ENCODE measurements at regions not wholly inside any gene's neighbourhood (a gene's known extent, or its start where the extent isn't known, plus 50 kb on each side); places are given as distances from the start of the nearest gene placed in this dataset.

DNA sequence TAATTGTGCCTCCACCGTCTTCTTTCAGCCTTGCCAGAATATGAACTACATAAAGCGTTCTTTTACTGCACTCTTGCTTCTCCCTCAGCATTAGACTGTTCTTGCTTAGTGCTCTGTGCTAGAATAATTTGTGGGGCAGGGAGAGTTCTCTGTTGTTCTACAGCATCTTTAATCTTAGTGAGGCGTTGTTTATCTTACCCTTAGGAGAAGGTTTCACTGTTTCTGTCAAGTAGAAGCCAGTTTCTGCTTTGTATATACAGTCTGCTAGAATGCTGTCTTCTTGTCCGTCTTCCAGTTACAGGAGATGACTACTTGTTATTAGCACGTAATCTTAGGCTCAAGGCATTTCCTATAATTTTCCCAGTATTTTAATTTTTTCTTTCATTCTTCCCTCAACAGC lies 458.0 kb downstream of the FLRT2 start:
- WGBS (ENCODE audit: insufficient coverage), result 70% methylated on average over 4 of the region's 5 CpGs
- H3K27me3 Mint-ChIP-seq (ENCODE audit: low read depth in 2 of 2), result no peaks in the 10 kb centered on the region

DNA sequence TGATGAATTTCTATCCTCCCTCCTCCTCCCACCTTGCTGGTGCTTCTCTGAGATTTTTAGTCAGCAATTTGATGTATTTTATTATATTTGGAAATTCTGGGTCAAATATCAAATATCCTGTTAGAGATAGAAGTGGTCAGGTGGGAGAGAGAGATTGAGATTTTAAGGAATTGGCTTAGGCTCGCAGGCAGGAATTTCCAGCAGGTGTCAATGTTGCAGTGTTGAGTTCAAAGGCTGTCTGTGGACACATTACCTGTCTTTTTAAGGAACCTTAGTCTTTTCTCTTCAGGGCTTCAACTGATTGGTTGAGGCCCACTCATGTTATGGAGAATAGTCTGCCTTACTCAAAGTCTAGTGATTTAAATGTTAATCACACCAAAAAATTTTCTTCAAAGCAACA lies 457.3 kb downstream of the FLRT2 start:
- Mint-ChIP-seq H3K27ac (no peak overlapping the region), H3K27me3 (ENCODE audit: low read depth in 2 of 2) (no peaks in the 10 kb centered on the region), H3K4me3 (no peak overlapping the region), H3K9me3 (peaks cover 0 to 2% of the 10 kb centered on the region in 2 donors), H3K4me1 (no peaks in the 10 kb centered on the region), H3K36me3 (peaks cover 16% of the 10 kb centered on the region)
- DNase-seq (no peak), ATAC-seq (no peak)
- no peaks in the 10 kb centered on the region for H3K36me3 ChIP-seq (ENCODE audit: control insufficient read depth, insufficient read depth, low read length)
- 100% methylated on average over 1 of the region's 1 CpG for WGBS (ENCODE audit: insufficient coverage)
- TF ChIP-seq, protein P1, sequence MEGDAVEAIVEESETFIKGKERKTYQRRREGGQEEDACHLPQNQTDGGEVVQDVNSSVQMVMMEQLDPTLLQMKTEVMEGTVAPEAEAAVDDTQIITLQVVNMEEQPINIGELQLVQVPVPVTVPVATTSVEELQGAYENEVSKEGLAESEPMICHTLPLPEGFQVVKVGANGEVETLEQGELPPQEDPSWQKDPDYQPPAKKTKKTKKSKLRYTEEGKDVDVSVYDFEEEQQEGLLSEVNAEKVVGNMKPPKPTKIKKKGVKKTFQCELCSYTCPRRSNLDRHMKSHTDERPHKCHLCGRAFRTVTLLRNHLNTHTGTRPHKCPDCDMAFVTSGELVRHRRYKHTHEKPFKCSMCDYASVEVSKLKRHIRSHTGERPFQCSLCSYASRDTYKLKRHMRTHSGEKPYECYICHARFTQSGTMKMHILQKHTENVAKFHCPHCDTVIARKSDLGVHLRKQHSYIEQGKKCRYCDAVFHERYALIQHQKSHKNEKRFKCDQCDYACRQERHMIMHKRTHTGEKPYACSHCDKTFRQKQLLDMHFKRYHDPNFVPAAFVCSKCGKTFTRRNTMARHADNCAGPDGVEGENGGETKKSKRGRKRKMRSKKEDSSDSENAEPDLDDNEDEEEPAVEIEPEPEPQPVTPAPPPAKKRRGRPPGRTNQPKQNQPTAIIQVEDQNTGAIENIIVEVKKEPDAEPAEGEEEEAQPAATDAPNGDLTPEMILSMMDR (IDR thresholded peaks at IDR 0.05), result no peak
- no peaks in the 10 kb centered on the region for H3K27me3 ChIP-seq (ENCODE audit: control insufficient read depth, insufficient read depth, low read length)
- H3K9me3 ChIP-seq (ENCODE audit: control insufficient read depth, insufficient read depth, low read length), result no peaks in the 10 kb centered on the region
- H3K4me1 ChIP-seq (ENCODE audit: control insufficient read depth, insufficient read depth, low read length), result no peaks in the 10 kb centered on the region
- intact Hi-C loops (cut with micrococcal nuclease), result no loop called here
- H3K4me3 ChIP-seq (ENCODE audit: low read length), result no peak overlapping the region
- no peak overlapping the region for H3K27ac ChIP-seq (ENCODE audit: low read length)

More for the DNA sequence above, 458.0 kb downstream of the FLRT2 start:
- TF ChIP-seq, protein P1 (IDR thresholded peaks at IDR 0.05), result no peak
- Histone ChIP-seq H3K36me3 (ENCODE audit: control insufficient read depth, insufficient read depth, low read length) (no peaks in the 10 kb centered on the region), H3K27ac (ENCODE audit: low read length) (no peak overlapping the region), H3K9me3 (ENCODE audit: control insufficient read depth, insufficient read depth, low read length) (no peaks in the 10 kb centered on the region), H3K27me3 (ENCODE audit: control insufficient read depth, insufficient read depth, low read length) (no peaks in the 10 kb centered on the region), H3K4me3 (ENCODE audit: low read length) (no peak overlapping the region), H3K4me1 (ENCODE audit: control insufficient read depth, insufficient read depth, low read length) (no peaks in the 10 kb centered on the region)
- Mint-ChIP-seq H3K4me3 (no peak overlapping the region), H3K4me1 (no peaks in the 10 kb centered on the region), H3K36me3 (peaks cover 16% of the 10 kb centered on the region), H3K27ac (no peak overlapping the region), H3K9me3 (peaks cover 0 to 2% of the 10 kb centered on the region in 2 donors)
- DNase-seq, result no peak
- no peak for ATAC-seq
- intact Hi-C loops (cut with micrococcal nuclease), result no loop called here

- Histone ChIP-seq H3K9me3 (ENCODE audit: control insufficient read depth, insufficient read depth, low read length) (peaks cover 3% of the 10 kb centered on the region), H3K36me3 (ENCODE audit: control insufficient read depth, insufficient read depth, low read length) (no peaks in the 10 kb centered on the region), H3K27me3 (ENCODE audit: control insufficient read depth, insufficient read depth, low read length) (no peaks in the 10 kb centered on the region), H3K4me3 (ENCODE audit: low read length) (no peak overlapping the region), H3K27ac (ENCODE audit: low read length) (no peak overlapping the region), H3K4me1 (ENCODE audit: control insufficient read depth, insufficient read depth, low read length) (no peaks in the 10 kb centered on the region)
- ATAC-seq, result no peak
- Mint-ChIP-seq H3K27ac (no peak overlapping the region), H3K4me1 (no peaks in the 10 kb centered on the region), H3K36me3 (no peaks in the 10 kb centered on the region), H3K9me3 (peaks cover 1 to 2% of the 10 kb centered on the region in 2 donors), H3K4me3 (no peak overlapping the region), H3K27me3 (ENCODE audit: low read depth in 2 of 2) (no peaks in the 10 kb centered on the region)
- no CpG with 5 or more reads among the region's 1 CpG for WGBS (ENCODE audit: insufficient coverage)
- no peak for DNase-seq
- intact Hi-C loops (cut with micrococcal nuclease), result no loop called here
- TF ChIP-seq, protein P1 (IDR thresholded peaks at IDR 0.05), result no peak
Measured at GRCh38 chr14:85978582-85979250, 448.8 kb downstream of the FLRT2 start.

DNA sequence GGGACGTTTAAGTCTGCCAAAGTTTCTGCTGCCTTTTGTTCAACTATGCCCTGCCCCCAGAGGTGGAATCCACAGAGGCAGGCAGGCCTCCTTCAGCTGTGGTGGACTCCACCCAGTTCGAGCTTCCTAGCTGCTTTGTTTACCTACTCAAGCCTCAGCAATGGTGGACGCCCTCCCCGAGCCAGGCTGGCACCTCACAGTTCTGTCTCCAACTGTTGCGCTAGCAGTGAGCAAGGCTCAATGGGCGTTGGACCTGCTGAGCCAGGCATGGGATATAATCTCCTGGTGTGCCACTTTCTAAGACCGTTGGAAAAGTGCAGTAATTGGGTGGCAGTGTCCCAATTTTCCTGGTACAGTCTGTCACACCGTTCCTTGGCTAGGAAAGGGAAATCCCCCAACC lies 444.7 kb downstream of the FLRT2 start:
- no peak overlapping the region for H3K27ac ChIP-seq (ENCODE audit: low read length)
- Mint-ChIP-seq H3K9me3 (peaks cover 3 to 4% of the 10 kb centered on the region in 2 donors), H3K27me3 (ENCODE audit: low read depth in 2 of 2) (no peaks in the 10 kb centered on the region), H3K36me3 (no peaks in the 10 kb centered on the region), H3K4me1 (peaks cover 20 to 26% of the 10 kb centered on the region in 2 donors), H3K27ac (no peak overlapping the region), H3K4me3 (no peak overlapping the region)
- H3K4me1 ChIP-seq (ENCODE audit: control insufficient read depth, insufficient read depth, low read length), result no peaks in the 10 kb centered on the region
- ATAC-seq (no peak), DNase-seq (no peak)
- intact Hi-C loops (cut with micrococcal nuclease), result no loop called here
- WGBS (ENCODE audit: insufficient coverage), result 84% methylated on average over 8 of the region's 8 CpGs
- H3K36me3 ChIP-seq (ENCODE audit: control insufficient read depth, insufficient read depth, low read length), result no peaks in the 10 kb centered on the region
- H3K4me3 ChIP-seq (ENCODE audit: low read length), result no peak overlapping the region
- peaks cover 3% of the 10 kb centered on the region for H3K9me3 ChIP-seq (ENCODE audit: control insufficient read depth, insufficient read depth, low read length)
- no peaks in the 10 kb centered on the region for H3K27me3 ChIP-seq (ENCODE audit: control insufficient read depth, insufficient read depth, low read length)
- TF ChIP-seq, protein P1 (IDR thresholded peaks at IDR 0.05), result no peak
